HEK293T (cell line): ENCODE measurements at regions not wholly inside any gene's neighbourhood (a gene's known extent, or its start where the extent isn't known, plus 50 kb on each side); places are given as distances from the start of the nearest gene placed in this dataset.
"Not testable (repeated sequence)": the region's sequence is repeated elsewhere in the genome, so short reads cannot be mapped to it uniquely, and the experiment has no call there.

Experiments
- ARNT ChIP-seq: fragments of 450-650 bp; IDR thresholded peaks from 2 replicates; pipeline ENCODE4 v1.6.1; 2017; ENCODE audit warnings: mild to moderate bottlenecking
- BHLHE40 ChIP-seq: fragments of 450-650 bp; IDR thresholded peaks from 2 replicates; pipeline ENCODE4 v1.6.1; 2016; ENCODE audit warnings: mild to moderate bottlenecking, moderate library complexity, borderline replicate concordance
- ELF4 ChIP-seq: fragments of 450-650 bp; IDR thresholded peaks from 2 replicates; pipeline ENCODE4 v1.6.1; 2017; ENCODE audit warnings: antibody characterized with exemption
- FOXA1 ChIP-seq: fragments of 450-650 bp; IDR thresholded peaks from 2 replicates; pipeline ENCODE4 v1.6.1; 2016; ENCODE audit warnings: mild to moderate bottlenecking
- FOXK2 ChIP-seq: fragments of 450-650 bp; IDR thresholded peaks from 2 replicates; pipeline ENCODE4 v1.6.1; 2016; ENCODE audit warnings: mild to moderate bottlenecking
- FOXM1 ChIP-seq: fragments of 450-650 bp; IDR thresholded peaks from 2 replicates; pipeline ENCODE4 v1.6.1; 2017; ENCODE audit warnings: mild to moderate bottlenecking, borderline replicate concordance
- HDGF ChIP-seq: fragments of 450-650 bp; IDR thresholded peaks from 2 replicates; pipeline ENCODE4 v1.6.1; 2017; ENCODE audit warnings: antibody characterized with exemption, borderline replicate concordance
- L3MBTL2 ChIP-seq: fragments of 450-650 bp; conservative IDR thresholded peaks from 2 replicates; pipeline ENCODE4 v1.6.1; 2016; ENCODE audit warnings: mild to moderate bottlenecking
- NFRKB ChIP-seq: fragments of 450-650 bp; IDR thresholded peaks from 2 replicates; pipeline ENCODE4 v1.6.1; 2016; ENCODE audit warnings: mild to moderate bottlenecking, moderate library complexity
- SP1 ChIP-seq: fragments of 450-650 bp; IDR thresholded peaks from 2 replicates; pipeline ENCODE4 v1.6.1; 2017
- SUZ12 ChIP-seq: fragments of 450-650 bp; IDR thresholded peaks from 2 replicates; pipeline ENCODE4 v1.6.1; 2016; ENCODE audit warnings: mild to moderate bottlenecking
- TARDBP ChIP-seq: fragments of 450-650 bp; IDR thresholded peaks from 2 replicates; pipeline ENCODE4 v1.6.1; 2016
- TF ChIP-seq, protein P1 (sequence below): fragments of 450-650 bp; IDR thresholded peaks from 2 replicates; pipeline ENCODE4 v1.6.1; 2016

DNA sequence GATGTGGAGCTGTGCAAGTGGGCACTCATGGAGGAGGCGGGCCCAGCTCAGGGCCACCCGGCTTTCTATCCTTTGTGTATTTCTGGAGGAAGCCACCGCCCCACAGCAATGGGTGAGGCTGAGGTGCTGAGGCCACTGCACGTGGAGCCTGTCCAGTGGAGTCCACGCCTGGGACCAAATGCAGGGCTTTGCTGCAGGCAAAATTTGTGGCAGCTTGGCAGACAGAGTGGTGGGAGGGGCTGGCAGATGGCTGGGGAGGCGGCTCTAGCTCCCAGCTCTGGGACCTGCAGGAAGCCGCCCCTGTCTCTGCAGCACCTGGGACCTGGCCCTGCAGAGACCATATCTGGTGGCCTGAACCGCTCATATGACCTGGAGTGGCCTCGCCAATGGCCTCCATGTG, 307.3 kb downstream of the CCDC74A start:
- not testable (repeated sequence) for TF ChIP-seq FOXK2, SUZ12, BHLHE40, FOXM1, L3MBTL2, ELF4, SP1, TARDBP, ARNT, NFRKB, HDGF, FOXA1
- TF ChIP-seq, protein P1, sequence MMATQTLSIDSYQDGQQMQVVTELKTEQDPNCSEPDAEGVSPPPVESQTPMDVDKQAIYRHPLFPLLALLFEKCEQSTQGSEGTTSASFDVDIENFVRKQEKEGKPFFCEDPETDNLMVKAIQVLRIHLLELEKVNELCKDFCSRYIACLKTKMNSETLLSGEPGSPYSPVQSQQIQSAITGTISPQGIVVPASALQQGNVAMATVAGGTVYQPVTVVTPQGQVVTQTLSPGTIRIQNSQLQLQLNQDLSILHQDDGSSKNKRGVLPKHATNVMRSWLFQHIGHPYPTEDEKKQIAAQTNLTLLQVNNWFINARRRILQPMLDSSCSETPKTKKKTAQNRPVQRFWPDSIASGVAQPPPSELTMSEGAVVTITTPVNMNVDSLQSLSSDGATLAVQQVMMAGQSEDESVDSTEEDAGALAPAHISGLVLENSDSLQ, result not testable (repeated sequence)
